Trophoblast cell (in vitro differentiated cells and primary cell): ENCODE measurements at regions not wholly inside any gene's neighbourhood (a gene's known extent, or its start where the extent isn't known, plus 50 kb on each side); places are given as distances from the start of the nearest gene placed in this dataset.

Experiments
- DNase-seq, 2 donors: peaks; one replicate each; pipeline ENCODE4 v3.0.0-alpha.2; 2016
- H2AFZ ChIP-seq: 2 replicates; pipeline ENCODE4 v1.6.1; 2013; ENCODE audit warnings: low read length, moderate library complexity, mild to moderate bottlenecking; ENCODE audit not compliant: insufficient read depth, poor library complexity
- H2AK5ac ChIP-seq: 2 replicates; pipeline ENCODE4 v1.6.1; 2013; ENCODE audit warnings: mild to moderate bottlenecking, low read length
- H2BK120ac ChIP-seq: 2 replicates; pipeline ENCODE4 v1.6.1; 2013; ENCODE audit warnings: low read length, mild to moderate bottlenecking, moderate library complexity; ENCODE audit not compliant: insufficient read depth, poor library complexity
- H2BK12ac ChIP-seq: 2 replicates; pipeline ENCODE4 v1.6.1; 2013; ENCODE audit warnings: mild to moderate bottlenecking, low read length, moderate library complexity
- H2BK5ac ChIP-seq: 2 replicates; pipeline ENCODE4 v1.6.1; 2013; ENCODE audit warnings: low read length, low read depth, moderate library complexity, mild to moderate bottlenecking; ENCODE audit not compliant: poor library complexity
- H3K14ac ChIP-seq: 2 replicates; pipeline ENCODE4 v1.6.1; 2013; ENCODE audit warnings: mild to moderate bottlenecking, low read length
- H3K18ac ChIP-seq: 2 replicates; pipeline ENCODE4 v1.6.1; 2013; ENCODE audit warnings: mild to moderate bottlenecking, low read length
- H3K23ac ChIP-seq: 2 replicates; pipeline ENCODE4 v1.6.1; 2013; ENCODE audit warnings: low read length
- H3K27ac ChIP-seq: 2 replicates; pipeline ENCODE4 v1.5.1; 2013; ENCODE audit warnings: low read depth, mild to moderate bottlenecking, inconsistent platforms, low read length, moderate library complexity
- H3K27me3 ChIP-seq: 2 replicates; pipeline ENCODE4 v1.6.1; 2013; ENCODE audit warnings: inconsistent platforms, mild to moderate bottlenecking, low read length, moderate library complexity; ENCODE audit not compliant: insufficient read depth
- H3K36me3 ChIP-seq, 2 experiments: 1 replicate in 1 of 2; 2 replicates in 1 of 2; pipeline ENCODE4 v1.6.1; 2013; ENCODE audit warnings: low read length in 2 of 2, mild to moderate bottlenecking in 2 of 2, moderate library complexity in 1 of 2; ENCODE audit not compliant: insufficient read depth in 2 of 2, control insufficient read depth in 1 of 2
- H3K4ac ChIP-seq: 2 replicates; pipeline ENCODE4 v1.6.1; 2013; ENCODE audit warnings: low read depth, mild to moderate bottlenecking, low read length, moderate library complexity
- H3K4me1 ChIP-seq, 2 experiments: 1 replicate in 1 of 2; 2 replicates in 1 of 2; pipeline ENCODE4 v1.6.1; 2013; ENCODE audit warnings: low read length in 2 of 2, mild to moderate bottlenecking in 2 of 2, moderate library complexity in 1 of 2; ENCODE audit not compliant: insufficient read depth in 2 of 2, control insufficient read depth in 1 of 2
- H3K4me2 ChIP-seq: 2 replicates; pipeline ENCODE4 v1.6.1; 2013; ENCODE audit warnings: inconsistent platforms, mild to moderate bottlenecking, low read length, moderate library complexity
- H3K4me3 ChIP-seq: 2 replicates; pipeline ENCODE4 v1.5.1; 2013; ENCODE audit warnings: mild to moderate bottlenecking, low read depth, low read length, inconsistent platforms
- H3K79me1 ChIP-seq: one replicate; pipeline ENCODE4 v1.6.1; 2013; ENCODE audit warnings: low read length
- H3K79me2 ChIP-seq: 2 replicates; pipeline ENCODE4 v1.6.1; 2013; ENCODE audit warnings: low read length, mild to moderate bottlenecking; ENCODE audit not compliant: control insufficient read depth, insufficient read depth, poor library complexity
- H3K9ac ChIP-seq: 2 replicates; pipeline ENCODE4 v1.6.1; 2013; ENCODE audit warnings: mild to moderate bottlenecking, low read length
- H3K9me3 ChIP-seq: 2 replicates; pipeline ENCODE4 v1.6.1; 2013; ENCODE audit warnings: low read depth, mild to moderate bottlenecking, control low read depth, inconsistent platforms, low read length; ENCODE audit not compliant: insufficient read depth
- H4K12ac ChIP-seq: 2 replicates; pipeline ENCODE4 v1.6.1; 2013; ENCODE audit warnings: low read depth, mild to moderate bottlenecking, low read length, moderate library complexity
- H4K8ac ChIP-seq: 2 replicates; pipeline ENCODE4 v1.6.1; 2013; ENCODE audit warnings: low read depth, mild to moderate bottlenecking, low read length, moderate library complexity
- H4K91ac ChIP-seq: one replicate; pipeline ENCODE4 v1.6.1; 2013; ENCODE audit warnings: low read depth, mild to moderate bottlenecking, low read length, moderate library complexity
- WGBS: extraction: QIAGEN DNeasy Blood & Tissue Kit; methylation state at CpG from one replicate; pipeline ENCODE4 v1.1.7; 2013; ENCODE audit warnings: missing lambda C conversion rate; ENCODE audit not compliant: insufficient read length, insufficient coverage; ENCODE audit errors: extremely low coverage; 5-methylcytosine and 5-hydroxymethylcytosine counted together

DNA sequence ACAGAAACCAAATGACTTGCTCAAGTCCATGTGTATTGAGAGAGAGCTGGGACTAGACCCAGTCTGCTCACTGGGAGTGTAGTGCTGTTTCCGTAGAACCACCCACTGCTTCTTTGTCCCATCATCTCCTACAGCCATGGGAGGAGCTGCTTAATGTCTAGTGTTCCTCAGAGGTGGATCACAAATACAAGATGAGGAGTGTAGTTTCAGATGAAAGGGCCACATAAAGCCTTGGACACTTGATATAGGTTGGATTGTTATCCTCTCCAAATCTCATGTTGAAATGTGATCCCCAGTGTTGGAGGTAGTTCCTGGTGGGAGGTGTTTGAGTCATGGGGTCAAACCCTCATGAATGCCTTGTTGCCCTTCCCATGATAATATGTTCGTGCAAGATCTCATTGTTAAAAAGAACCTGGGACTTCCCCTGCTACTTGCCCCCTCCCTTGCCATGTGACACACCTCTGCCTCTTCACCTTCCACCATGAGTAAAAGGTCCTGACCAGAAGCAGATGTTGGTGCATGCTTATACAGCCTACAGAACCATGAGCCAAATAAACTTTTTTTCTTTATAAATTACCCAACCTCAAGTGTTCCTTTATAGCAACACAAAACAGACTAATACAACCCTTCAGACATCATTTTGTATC, 127.5 kb upstream of the DNAH14 start:
- Histone ChIP-seq H2BK12ac (no peak overlapping the region), H3K23ac (no peak overlapping the region), H4K12ac (no peak overlapping the region), H3K9ac (no peak overlapping the region), H3K79me1 (no peaks in the 10 kb centered on the region), H3K18ac (no peak overlapping the region), H3K27me3 (no peaks in the 10 kb centered on the region), H3K36me3 (no peaks in the 10 kb centered on the region), H3K4me1 (no peaks in the 10 kb centered on the region), H3K4me3 (no peak overlapping the region), H2AK5ac (no peak overlapping the region), H3K4ac (no peak overlapping the region), H3K14ac (no peak overlapping the region), H2BK120ac (no peak overlapping the region), H3K4me2 (no peak overlapping the region), H3K9me3 (no peaks in the 10 kb centered on the region), H4K8ac (no peak overlapping the region), H4K91ac (no peak overlapping the region), H3K27ac (no peak overlapping the region), H2AFZ (no peak overlapping the region), H2BK5ac (no peak overlapping the region), H3K79me2 (no peaks in the 10 kb centered on the region)
- DNase-seq = no peak
- no CpG with 5 or more reads among the region's 2 CpGs for WGBS

DNA sequence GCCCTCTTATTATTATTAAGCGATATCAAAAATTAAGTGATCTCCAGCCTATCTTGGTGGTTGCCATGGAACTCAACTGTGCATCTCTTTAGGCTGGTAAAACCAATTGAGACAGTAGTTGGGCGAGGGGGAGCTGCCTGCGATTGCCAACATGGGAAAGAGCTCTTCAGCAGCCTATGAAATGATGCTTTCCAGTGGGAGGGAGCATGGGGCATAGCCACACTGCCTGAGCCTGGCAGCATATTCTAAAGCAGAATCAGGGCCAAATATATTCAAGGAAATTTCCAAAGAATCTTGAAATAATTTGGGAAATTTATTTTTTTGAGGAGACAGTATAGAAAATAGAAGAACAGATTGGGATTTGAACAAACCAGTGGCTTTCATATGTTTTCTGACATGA, 126.9 kb upstream of the DNAH14 start:
- no peak overlapping the region for H4K12ac ChIP-seq
- no peak overlapping the region for H3K4me3 ChIP-seq
- H3K36me3 ChIP-seq = no peaks in the 10 kb centered on the region
- H3K4me2 ChIP-seq = no peak overlapping the region
- H3K9ac ChIP-seq = no peak overlapping the region
- no peaks in the 10 kb centered on the region for H3K27me3 ChIP-seq
- no peaks in the 10 kb centered on the region for H3K79me2 ChIP-seq
- H3K27ac ChIP-seq = no peak overlapping the region
- DNase-seq = no peak
- no peak overlapping the region for H3K4ac ChIP-seq
- no peaks in the 10 kb centered on the region for H3K9me3 ChIP-seq
- no peaks in the 10 kb centered on the region for H3K4me1 ChIP-seq
- no peak overlapping the region for H4K8ac ChIP-seq
- no peak overlapping the region for H2BK5ac ChIP-seq
- no peak overlapping the region for H3K18ac ChIP-seq
- H2BK120ac ChIP-seq = no peak overlapping the region
- no peak overlapping the region for H3K23ac ChIP-seq
- no peak overlapping the region for H3K14ac ChIP-seq
- H2BK12ac ChIP-seq = no peak overlapping the region
- no peaks in the 10 kb centered on the region for H3K79me1 ChIP-seq
- H4K91ac ChIP-seq = no peak overlapping the region
- H2AK5ac ChIP-seq = no peak overlapping the region
- WGBS = no CpG with 5 or more reads among the region's 3 CpGs
- no peak overlapping the region for H2AFZ ChIP-seq

GRCh38 chr1:224804220-224804619, 125.3 kb upstream of the DNAH14 start:
- WGBS = no CpG with 5 or more reads among the region's 3 CpGs
- Histone ChIP-seq H2AK5ac (no peak overlapping the region), H3K18ac (no peak overlapping the region), H3K36me3 (no peaks in the 10 kb centered on the region), H3K4me2 (no peak overlapping the region), H3K27me3 (no peaks in the 10 kb centered on the region), H4K12ac (no peak overlapping the region), H4K91ac (no peak overlapping the region), H4K8ac (no peak overlapping the region), H2AFZ (no peak overlapping the region), H3K27ac (no peak overlapping the region), H2BK12ac (no peak overlapping the region), H3K9ac (no peak overlapping the region), H3K4me1 (no peaks in the 10 kb centered on the region), H3K14ac (no peak overlapping the region), H3K23ac (no peak overlapping the region), H2BK5ac (no peak overlapping the region), H2BK120ac (no peak overlapping the region), H3K79me1 (no peaks in the 10 kb centered on the region), H3K4ac (no peak overlapping the region), H3K9me3 (peaks cover 2% of the 10 kb centered on the region), H3K4me3 (no peak overlapping the region), H3K79me2 (no peaks in the 10 kb centered on the region)
- DNase-seq = no peak

- peaks cover 7% of the 10 kb centered on the region for H3K9me3 ChIP-seq
- H3K4me2 ChIP-seq = no peak overlapping the region
- no peak overlapping the region for H3K23ac ChIP-seq
- H2BK120ac ChIP-seq = no peak overlapping the region
- H2BK5ac ChIP-seq = no peak overlapping the region
- no CpG with 5 or more reads among the region's 2 CpGs for WGBS
- H2BK12ac ChIP-seq = no peak overlapping the region
- H3K79me1 ChIP-seq = no peaks in the 10 kb centered on the region
- H3K18ac ChIP-seq = no peak overlapping the region
- H4K91ac ChIP-seq = no peak overlapping the region
- H4K8ac ChIP-seq = no peak overlapping the region
- no peaks in the 10 kb centered on the region for H3K36me3 ChIP-seq
- no peak overlapping the region for H3K4me3 ChIP-seq
- no peak overlapping the region for H3K9ac ChIP-seq
- no peak for DNase-seq
- no peaks in the 10 kb centered on the region for H3K4me1 ChIP-seq
- H3K14ac ChIP-seq = no peak overlapping the region
- H3K27ac ChIP-seq = no peak overlapping the region
- H2AFZ ChIP-seq = no peak overlapping the region
- H2AK5ac ChIP-seq = no peak overlapping the region
- H3K27me3 ChIP-seq = no peaks in the 10 kb centered on the region
- H3K4ac ChIP-seq = no peak overlapping the region
- H4K12ac ChIP-seq = no peak overlapping the region
- no peaks in the 10 kb centered on the region for H3K79me2 ChIP-seq
Observed at GRCh38 chr1:224805889-224806288, 123.6 kb upstream of the DNAH14 start.
